KMS-11 (cell line): ENCODE measurements at regions not wholly inside any gene's neighbourhood (a gene's known extent, or its start where the extent isn't known, plus 50 kb on each side); places are given as distances from the start of the nearest gene placed in this dataset.

Experiments
- H2AFZ ChIP-seq: fragments of 200-600 bp; sonication (generic); 2 replicates; pipeline ENCODE4 v1.6.1; 2016; ENCODE audit warnings: antibody characterized with exemption, mixed run types, low read depth
- H3K27ac ChIP-seq: fragments of 200-600 bp; sonication (generic); 2 replicates; pipeline ENCODE4 v1.6.1; 2016; ENCODE audit warnings: mild to moderate bottlenecking, mixed run types
- H3K27me3 ChIP-seq: fragments of 200-600 bp; sonication (generic); 2 replicates; pipeline ENCODE4 v1.6.1; 2017; ENCODE audit warnings: mild to moderate bottlenecking, low read depth, mixed run types, moderate library complexity; ENCODE audit not compliant: insufficient read depth
- H3K36me3 ChIP-seq: fragments of 200-600 bp; sonication (generic); 2 replicates; pipeline ENCODE4 v1.6.1; 2017; ENCODE audit warnings: mild to moderate bottlenecking, mixed run types; ENCODE audit not compliant: insufficient read depth
- H3K4me1 ChIP-seq: fragments of 200-600 bp; sonication (generic); 2 replicates; pipeline ENCODE4 v1.6.1; 2016; ENCODE audit warnings: mild to moderate bottlenecking, low read depth, mixed run types; ENCODE audit not compliant: poor library complexity, severe bottlenecking
- H3K4me2 ChIP-seq: fragments of 200-600 bp; sonication (generic); 2 replicates; pipeline ENCODE4 v1.7.0; 2016; ENCODE audit warnings: mild to moderate bottlenecking, mixed run types
- H3K4me3 ChIP-seq: fragments of 200-600 bp; sonication (generic); IDR thresholded peaks from 2 replicates; pipeline ENCODE4 v1.6.1; 2017; ENCODE audit warnings: low read depth, low read length, mixed read lengths; ENCODE audit not compliant: insufficient read depth
- H3K79me2 ChIP-seq: fragments of 200-600 bp; sonication (generic); 2 replicates; pipeline ENCODE4 v1.6.1; 2016; ENCODE audit warnings: low read depth, mixed run types; ENCODE audit not compliant: insufficient read depth
- H3K9ac ChIP-seq: fragments of 200-600 bp; sonication (generic); 2 replicates; pipeline ENCODE4 v1.6.1; 2016; ENCODE audit warnings: mild to moderate bottlenecking, mixed run types
- H4K20me1 ChIP-seq: fragments of 200-600 bp; sonication (generic); 2 replicates; pipeline ENCODE4 v1.6.1; 2016; ENCODE audit warnings: mild to moderate bottlenecking, mixed run types; ENCODE audit not compliant: insufficient read depth
- CTCF ChIP-seq: fragments of 200-600 bp; sonication (generic); conservative IDR thresholded peaks from 2 replicates; pipeline ENCODE4 v1.6.1; 2017; ENCODE audit warnings: low read depth, mild to moderate bottlenecking, antibody characterized with exemption, low read length, moderate library complexity, mixed read lengths

- Histone ChIP-seq H3K27me3 (no peaks in the 10 kb centered on the region), H4K20me1 (no peaks in the 10 kb centered on the region), H3K4me3 (no peak overlapping the region), H2AFZ (no peak overlapping the region), H3K4me2 (no peak overlapping the region), H3K4me1 (no peaks in the 10 kb centered on the region), H3K36me3 (no peaks in the 10 kb centered on the region), H3K27ac (no peak overlapping the region), H3K79me2 (no peaks in the 10 kb centered on the region), H3K9ac (no peak overlapping the region)
- no peak for TF ChIP-seq CTCF
Measured at GRCh38 chr10:42488416-42488815, 150.0 kb downstream of the ZNF33B start.

GRCh38 chr10:42482411-42482810 is 156.0 kb downstream of the ZNF33B start:
- no peaks in the 10 kb centered on the region for H3K36me3 ChIP-seq
- no peak overlapping the region for H3K4me3 ChIP-seq
- no peaks in the 10 kb centered on the region for H3K79me2 ChIP-seq

GRCh38 chr10:42479057-42479456 is 159.3 kb downstream of the ZNF33B start:
- no peak for TF ChIP-seq CTCF
- Histone ChIP-seq H3K9ac (no peak overlapping the region), H3K4me3 (no peak overlapping the region), H3K4me1 (no peaks in the 10 kb centered on the region), H3K27me3 (no peaks in the 10 kb centered on the region), H3K27ac (no peak overlapping the region), H3K79me2 (no peaks in the 10 kb centered on the region), H4K20me1 (no peaks in the 10 kb centered on the region), H2AFZ (no peak overlapping the region), H3K36me3 (no peaks in the 10 kb centered on the region), H3K4me2 (no peak overlapping the region)

More at GRCh38 chr10:42482411-42482810, 156.0 kb downstream of the ZNF33B start:
- H3K4me1 ChIP-seq: no peaks in the 10 kb centered on the region
- H3K27me3 ChIP-seq: no peaks in the 10 kb centered on the region
- TF ChIP-seq CTCF: no peak
- H3K4me2 ChIP-seq: no peak overlapping the region
- H3K9ac ChIP-seq: no peak overlapping the region
- no peak overlapping the region for H2AFZ ChIP-seq
- no peak overlapping the region for H3K27ac ChIP-seq
- no peaks in the 10 kb centered on the region for H4K20me1 ChIP-seq

- Histone ChIP-seq H3K79me2 (no peaks in the 10 kb centered on the region), H3K27ac (no peak overlapping the region), H4K20me1 (no peaks in the 10 kb centered on the region), H2AFZ (no peak overlapping the region), H3K4me2 (no peak overlapping the region), H3K4me1 (no peaks in the 10 kb centered on the region), H3K36me3 (no peaks in the 10 kb centered on the region), H3K27me3 (no peaks in the 10 kb centered on the region), H3K4me3 (no peak overlapping the region), H3K9ac (no peak overlapping the region)
- no peak for TF ChIP-seq CTCF
Measured at GRCh38 chr10:42477170-42477569, 161.2 kb downstream of the ZNF33B start.

- Histone ChIP-seq H3K27me3 (no peaks in the 10 kb centered on the region), H3K79me2 (no peaks in the 10 kb centered on the region), H3K27ac (no peak overlapping the region), H3K4me1 (no peaks in the 10 kb centered on the region), H3K36me3 (no peaks in the 10 kb centered on the region), H3K4me3 (no peak overlapping the region), H4K20me1 (no peaks in the 10 kb centered on the region), H3K9ac (no peak overlapping the region), H3K4me2 (no peak overlapping the region), H2AFZ (no peak overlapping the region)
- no peak for TF ChIP-seq CTCF
Measured at GRCh38 chr10:42476101-42476500, 162.3 kb downstream of the ZNF33B start.
